Endothelial cell of umbilical vein (primary cell): ENCODE measurements at regions not wholly inside any gene's neighbourhood (a gene's known extent, or its start where the extent isn't known, plus 50 kb on each side); places are given as distances from the start of the nearest gene placed in this dataset.

Experiments
- BruUV-seq: library from RNA; stranded (reverse); fragments of 400-500 nt; replicated peaks from 2 replicates; lab custom pipeline; 2021; lab: Mats Ljungman, UMichigan
- CTCF ChIA-PET: fragments of 300-600, 350-600 bp; sonication (Branson Sonifier 250); formaldehyde crosslinking; loops from one replicate; lab custom pipeline; 2021; ENCODE audit warnings: antibody characterized with exemption, inconsistent platforms; lab: Charles Lee
- POLR2A ChIA-PET: fragments of 300-600, 350-600 bp; sonication (Branson Sonifier 250); formaldehyde crosslinking; loops from one replicate; lab custom pipeline; 2021; ENCODE audit warnings: antibody characterized with exemption, inconsistent platforms; lab: Charles Lee
- DNase-seq: peaks from one replicate; pipeline ENCODE4 v3.0.0-alpha.2; 2011; ENCODE audit warnings: low read depth, low spot score
- FAIRE-seq: peaks from 2 replicates; lab custom pipeline; 2011; peaks lifted over from hg19 to GRCh38; lab: Jason Lieb, UNC
- H2AFZ ChIP-seq: 2 replicates; pipeline ENCODE4 v1.6.0; 2012; ENCODE audit warnings: low read depth, low read length, control low read depth, inconsistent platforms
- H3K27ac ChIP-seq: 2 replicates; pipeline ENCODE4 v1.5.1; 2011; ENCODE audit warnings: low read depth, mild to moderate bottlenecking, control low read depth, low read length, moderate library complexity; ENCODE audit not compliant: insufficient read depth
- H3K27me3 ChIP-seq, 2 experiments: 2 replicates each; pipeline versions ENCODE4 v1.6.0 to v1.6.1; 2011; ENCODE audit warnings: low read length in 2 of 2, mixed read lengths in 1 of 2; ENCODE audit not compliant: control insufficient read depth in 2 of 2, insufficient read depth in 2 of 2
- H3K36me3 ChIP-seq, 2 experiments: 2 replicates in 1 of 2; 3 replicates in 1 of 2; pipeline ENCODE4 v1.5.1; 2011; ENCODE audit warnings: low read length in 2 of 2, mild to moderate bottlenecking in 1 of 2, moderate library complexity in 1 of 2; ENCODE audit not compliant: control insufficient read depth in 2 of 2, insufficient read depth in 2 of 2; ENCODE audit errors: extremely low read depth in 1 of 2
- H3K4me1 ChIP-seq: 3 replicates; pipeline ENCODE4 v1.5.1; 2011; ENCODE audit warnings: mild to moderate bottlenecking, low read length; ENCODE audit not compliant: control insufficient read depth, insufficient read depth; ENCODE audit errors: extremely low read depth
- H3K4me2 ChIP-seq: 2 replicates; pipeline ENCODE4 v1.6.1; 2011; ENCODE audit warnings: low read length, control low read depth, mixed read lengths; ENCODE audit not compliant: insufficient read depth
- H3K4me3 ChIP-seq, 3 experiments: fragments of 200-600 bp in 1 of 3; sonication (generic), shearing (Covaris generic) in 1 of 3; replicated peaks in 1 of 3; 2 replicates each; pipeline ENCODE4 v1.5.1; 2011 to 2016; ENCODE audit warnings: control low read depth in 3 of 3, low read length in 3 of 3, mild to moderate bottlenecking in 2 of 3, inconsistent platforms in 1 of 3, low read depth in 1 of 3, moderate library complexity in 1 of 3; ENCODE audit not compliant: insufficient read depth in 1 of 3
- H3K79me2 ChIP-seq: 2 replicates; pipeline ENCODE4 v1.6.0; 2012; ENCODE audit warnings: low read length, inconsistent platforms; ENCODE audit not compliant: control insufficient read depth, insufficient read depth
- H3K9ac ChIP-seq: replicated peaks from 2 replicates; pipeline ENCODE3; 2011; ENCODE audit warnings: low read length, control low read depth; ENCODE audit not compliant: insufficient read depth; ENCODE audit errors: extremely low read depth
- H3K9me1 ChIP-seq: replicated peaks from 3 replicates; pipeline ENCODE4 v1.6.0; 2011; ENCODE audit warnings: mild to moderate bottlenecking, low read length; ENCODE audit not compliant: control insufficient read depth, insufficient read depth; ENCODE audit errors: extremely low read depth
- H3K9me3 ChIP-seq: replicated peaks from 2 replicates; pipeline ENCODE4 v1.5.1; 2012; ENCODE audit warnings: low read length, inconsistent platforms; ENCODE audit not compliant: control insufficient read depth, insufficient read depth
- H4K20me1 ChIP-seq: replicated peaks from 2 replicates; pipeline ENCODE3; 2011; ENCODE audit warnings: mild to moderate bottlenecking, low read length; ENCODE audit not compliant: control insufficient read depth, insufficient read depth; ENCODE audit errors: extremely low read depth
- EZH2 ChIP-seq: IDR thresholded peaks from 2 replicates; pipeline ENCODE4 v1.6.1; 2012; ENCODE audit warnings: borderline replicate concordance, low read depth, mild to moderate bottlenecking, moderate library complexity, low read length, inconsistent platforms; ENCODE audit not compliant: severe bottlenecking
- FOS ChIP-seq: IDR thresholded peaks from 2 replicates; pipeline ENCODE4 v1.6.1; 2011; ENCODE audit warnings: mild to moderate bottlenecking, low read length, moderate library complexity, borderline replicate concordance; ENCODE audit not compliant: insufficient read depth
- GATA2 ChIP-seq: IDR thresholded peaks from 2 replicates; pipeline ENCODE4 v1.7.0; 2011; ENCODE audit warnings: low read depth, mild to moderate bottlenecking, moderate library complexity, mixed read lengths, low read length; ENCODE audit not compliant: insufficient read length, insufficient read depth
- JUN ChIP-seq: IDR thresholded peaks from 2 replicates; pipeline ENCODE4 v1.6.1; 2011; ENCODE audit warnings: borderline replicate concordance, low read depth; ENCODE audit not compliant: insufficient read length, insufficient read depth
- MYC ChIP-seq: IDR thresholded peaks from one replicate; pipeline ENCODE4 v1.6.1; 2011; ENCODE audit warnings: mild to moderate bottlenecking, low read depth, low read length
- POLR2A ChIP-seq: IDR thresholded peaks from 2 replicates; pipeline ENCODE4 v1.6.1; 2012; ENCODE audit warnings: low read depth, mild to moderate bottlenecking, control low read depth, low read length
- POLR2AphosphoS5 ChIP-seq: IDR thresholded peaks from 2 replicates; pipeline ENCODE4 v1.6.1; 2012; ENCODE audit warnings: low read depth, mild to moderate bottlenecking, control low read depth, low read length, moderate library complexity; ENCODE audit not compliant: insufficient read depth
- dilution Hi-C: fragments of 300-500 bp; cut with MboI; formaldehyde crosslinking; loops from one replicate; pipeline ENCODE4 v1.15.0; 2019; ENCODE audit warnings: low sequenced_read_pairs; ENCODE audit not compliant: extremely low pct_ligation_motif_present
- intact Hi-C: fragments of 100-400 bp; cut with micrococcal nuclease; formaldehyde crosslinking; loops from one replicate; pipeline ENCODE4 v1.10.0; 2022
- TF ChIP-seq, protein P1 (sequence below): IDR thresholded peaks from 2 replicates; pipeline ENCODE4 v1.6.1; 2011; ENCODE audit not compliant: insufficient read depth, insufficient read length
- TF ChIP-seq, protein P2 (sequence below), 2 donors: IDR thresholded peaks; 1 replicate in 1 of 2; 2 replicates in 1 of 2; pipeline ENCODE4 v1.5.1; 2011; ENCODE audit warnings: low read length in 2 of 2, mild to moderate bottlenecking in 2 of 2, moderate library complexity in 2 of 2, control low read depth in 1 of 2, inconsistent platforms in 1 of 2, low read depth in 1 of 2; ENCODE audit not compliant: insufficient read depth in 1 of 2; ENCODE audit errors: extremely low read depth in 1 of 2

DNA sequence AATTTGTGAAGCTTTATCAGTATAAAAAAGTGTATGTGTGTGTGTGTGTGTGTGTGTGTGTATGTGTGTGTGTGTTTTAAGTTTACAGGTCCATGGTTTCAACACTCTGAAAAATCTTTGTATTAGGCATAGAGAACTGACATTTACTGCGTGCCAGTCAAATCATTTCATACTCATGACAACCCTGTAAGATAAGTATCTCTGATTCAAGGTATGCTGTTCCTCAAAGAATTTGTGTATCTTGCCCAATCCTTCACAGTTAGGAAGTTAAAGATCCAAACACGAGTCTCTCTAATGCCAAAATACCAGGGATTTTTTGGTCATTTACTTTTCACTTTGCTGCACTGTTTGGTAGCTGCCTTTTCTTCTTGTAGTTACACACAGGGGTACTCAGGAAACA, 1121.3 kb upstream of the AUTS2 start:
- no peak overlapping the region for H3K4me2 ChIP-seq
- no peaks in the 10 kb centered on the region for H3K9me1 ChIP-seq
- BruUV-seq, result no TSS peak
- no peaks in the 10 kb centered on the region for H3K36me3 ChIP-seq
- no peaks in the 10 kb centered on the region for H3K4me1 ChIP-seq
- H4K20me1 ChIP-seq, result no peaks in the 10 kb centered on the region
- TF ChIP-seq MYC, result no peak
- TF ChIP-seq, protein P1, sequence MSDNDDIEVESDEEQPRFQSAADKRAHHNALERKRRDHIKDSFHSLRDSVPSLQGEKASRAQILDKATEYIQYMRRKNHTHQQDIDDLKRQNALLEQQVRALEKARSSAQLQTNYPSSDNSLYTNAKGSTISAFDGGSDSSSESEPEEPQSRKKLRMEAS, result no peak
- TF ChIP-seq GATA2, result no peak
- no peak for TF ChIP-seq EZH2
- TF ChIP-seq FOS, result no peak
- no peak for TF ChIP-seq JUN
- TF ChIP-seq POLR2AphosphoS5, result no peak
- TF ChIP-seq, protein P2, sequence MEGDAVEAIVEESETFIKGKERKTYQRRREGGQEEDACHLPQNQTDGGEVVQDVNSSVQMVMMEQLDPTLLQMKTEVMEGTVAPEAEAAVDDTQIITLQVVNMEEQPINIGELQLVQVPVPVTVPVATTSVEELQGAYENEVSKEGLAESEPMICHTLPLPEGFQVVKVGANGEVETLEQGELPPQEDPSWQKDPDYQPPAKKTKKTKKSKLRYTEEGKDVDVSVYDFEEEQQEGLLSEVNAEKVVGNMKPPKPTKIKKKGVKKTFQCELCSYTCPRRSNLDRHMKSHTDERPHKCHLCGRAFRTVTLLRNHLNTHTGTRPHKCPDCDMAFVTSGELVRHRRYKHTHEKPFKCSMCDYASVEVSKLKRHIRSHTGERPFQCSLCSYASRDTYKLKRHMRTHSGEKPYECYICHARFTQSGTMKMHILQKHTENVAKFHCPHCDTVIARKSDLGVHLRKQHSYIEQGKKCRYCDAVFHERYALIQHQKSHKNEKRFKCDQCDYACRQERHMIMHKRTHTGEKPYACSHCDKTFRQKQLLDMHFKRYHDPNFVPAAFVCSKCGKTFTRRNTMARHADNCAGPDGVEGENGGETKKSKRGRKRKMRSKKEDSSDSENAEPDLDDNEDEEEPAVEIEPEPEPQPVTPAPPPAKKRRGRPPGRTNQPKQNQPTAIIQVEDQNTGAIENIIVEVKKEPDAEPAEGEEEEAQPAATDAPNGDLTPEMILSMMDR (IDR thresholded peaks at IDR 0.05; ENCODE audit: extremely low read depth in 1 of 2, insufficient read depth in 1 of 2, low read depth in 1 of 2, low read length in 2 of 2), result no peak
- no peak for TF ChIP-seq POLR2A
- intact Hi-C loops, result no loop called here
- H3K9me3 ChIP-seq, result peaks cover 3% of the 10 kb centered on the region
- CTCF ChIA-PET, result no interaction called here
- no peak overlapping the region for H3K27ac ChIP-seq
- dilution Hi-C loops, result no loop called here
- H3K4me3 ChIP-seq, result no peak overlapping the region
- no peaks in the 10 kb centered on the region for H3K79me2 ChIP-seq
- POLR2A ChIA-PET, result no interaction called here
- no peak for DNase-seq
- no peak overlapping the region for H2AFZ ChIP-seq
- no peaks in the 10 kb centered on the region for H3K27me3 ChIP-seq
- FAIRE-seq, result no peak
- no peak overlapping the region for H3K9ac ChIP-seq
